ENCODE measurements at regions not wholly inside any gene's neighbourhood (a gene's known extent, or its start where the extent isn't known, plus 50 kb on each side); places are given as distances from the start of the nearest gene placed in this dataset.

DNA sequence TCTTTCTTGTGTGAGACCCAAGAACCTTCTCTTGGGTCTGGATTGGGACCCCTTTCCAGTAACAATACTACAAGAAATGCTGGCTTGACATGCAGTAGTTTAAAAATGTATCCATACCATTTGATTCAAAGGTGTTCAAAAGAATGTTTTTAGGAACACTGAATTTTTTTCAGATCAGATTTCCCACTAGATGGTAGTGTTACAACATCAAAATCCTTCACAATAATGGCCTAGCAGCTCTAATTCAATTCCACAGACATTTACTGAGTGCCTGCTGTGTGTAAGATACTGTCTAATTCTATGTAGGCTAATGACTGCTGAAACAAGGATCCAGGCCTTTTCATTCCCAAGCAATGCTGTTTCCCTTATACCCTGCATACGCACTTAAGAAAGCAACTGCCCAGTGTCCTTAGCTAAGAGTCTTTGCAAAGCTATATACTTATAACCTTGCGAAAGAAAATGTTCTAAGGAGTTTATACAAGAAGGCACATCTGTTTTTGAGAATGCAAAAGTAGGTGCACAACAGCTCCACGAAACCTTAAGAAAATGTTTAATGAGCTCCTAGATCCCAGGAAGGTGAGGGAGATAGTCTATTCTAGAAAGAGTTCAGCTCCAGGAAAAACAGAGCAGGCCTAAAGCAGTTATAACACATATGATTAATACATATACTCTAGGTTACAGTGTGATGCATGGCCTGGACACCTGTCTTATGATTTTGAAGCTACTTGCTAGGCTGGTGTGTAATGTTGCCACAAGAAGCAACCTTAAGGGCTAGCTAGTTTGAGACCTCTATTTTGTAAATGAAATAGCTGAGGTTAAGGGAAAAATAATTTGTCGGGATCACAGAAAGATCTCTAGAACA lies 50.9 kb upstream of the PKP2 start:
- H3K27me3 Mint-ChIP-seq = no peaks in the 10 kb centered on the region
- no peaks in the 10 kb centered on the region for H3K36me3 Mint-ChIP-seq
- ATAC-seq (ENCODE audit: low read depth in 2 of 2) (no peak), DNase-seq (no peak)
- H3K36me3 ChIP-seq (ENCODE audit: control insufficient read depth, insufficient read depth, low read length) = no peaks in the 10 kb centered on the region
- H3K4me1 Mint-ChIP-seq = no peaks in the 10 kb centered on the region
- no peak overlapping the region for H3K4me3 Mint-ChIP-seq
- no peaks in the 10 kb centered on the region for H3K9me3 ChIP-seq (ENCODE audit: control insufficient read depth in 2 of 2, low read length in 2 of 2)
- no peak overlapping the region for H3K27ac Mint-ChIP-seq
- H3K27me3 ChIP-seq (ENCODE audit: control insufficient read depth, insufficient read depth, low read length) = no peaks in the 10 kb centered on the region
- H3K9me3 Mint-ChIP-seq = no peaks in the 10 kb centered on the region
- H3K4me1 ChIP-seq (ENCODE audit: control insufficient read depth, insufficient read depth, low read length, poor library complexity, severe bottlenecking) = no peaks in the 10 kb centered on the region
- H3K4me3 ChIP-seq (ENCODE audit: low read depth, low read length) = no peak overlapping the region
- H3K27ac ChIP-seq (ENCODE audit: insufficient read depth, low read length, poor library complexity, severe bottlenecking) = no peak overlapping the region

DNA sequence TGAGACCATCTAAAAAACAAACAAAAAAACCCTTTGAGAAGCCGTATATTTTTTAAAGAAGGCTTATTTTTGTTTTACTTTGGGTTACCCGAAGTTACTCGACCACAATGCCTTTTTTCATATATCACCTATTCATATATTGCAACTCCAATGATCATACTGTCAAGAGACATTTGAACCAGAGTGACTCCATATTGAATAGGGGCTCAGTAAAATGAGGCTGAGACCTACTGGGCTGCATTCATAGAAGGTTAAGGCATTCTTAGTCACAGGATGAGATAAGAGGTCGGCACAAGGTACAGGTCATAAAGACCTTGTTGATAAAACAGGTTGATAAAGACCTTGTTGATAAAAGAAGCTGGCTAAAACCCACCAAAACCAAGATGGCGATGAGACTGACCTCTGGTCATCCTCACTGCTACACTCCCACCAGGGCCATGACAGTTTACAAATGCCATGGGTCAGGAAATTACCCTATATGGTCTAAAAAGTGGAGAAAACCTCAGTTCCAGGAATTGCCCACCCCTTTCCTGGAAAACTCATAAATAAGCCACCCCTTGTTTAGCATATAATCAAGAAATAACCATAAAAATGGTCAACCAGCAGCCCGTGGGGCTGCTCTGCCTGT lies 50.0 kb upstream of the PKP2 start:
- Histone ChIP-seq H3K4me3 (ENCODE audit: low read depth, low read length) (no peak overlapping the region), H3K4me1 (ENCODE audit: control insufficient read depth, insufficient read depth, low read length, poor library complexity, severe bottlenecking) (no peaks in the 10 kb centered on the region), H3K27me3 (ENCODE audit: control insufficient read depth, insufficient read depth, low read length) (no peaks in the 10 kb centered on the region), H3K36me3 (ENCODE audit: control insufficient read depth, insufficient read depth, low read length) (no peaks in the 10 kb centered on the region), H3K27ac (ENCODE audit: insufficient read depth, low read length, poor library complexity, severe bottlenecking) (no peak overlapping the region), H3K9me3 (ENCODE audit: control insufficient read depth in 2 of 2, low read length in 2 of 2) (no peaks in the 10 kb centered on the region)
- no peaks in the 10 kb centered on the region for H3K36me3 Mint-ChIP-seq
- ATAC-seq (ENCODE audit: low read depth in 2 of 2) (no peak), DNase-seq (no peak)
- no peaks in the 10 kb centered on the region for H3K4me1 Mint-ChIP-seq
- no peaks in the 10 kb centered on the region for H3K27me3 Mint-ChIP-seq
- H3K9me3 Mint-ChIP-seq = no peaks in the 10 kb centered on the region
- no peak overlapping the region for H3K27ac Mint-ChIP-seq
- H3K4me3 Mint-ChIP-seq = no peak overlapping the region
